CD14-positive monocyte (primary cell): ENCODE measurements at regions not wholly inside any gene's neighbourhood (a gene's known extent, or its start where the extent isn't known, plus 50 kb on each side); places are given as distances from the start of the nearest gene placed in this dataset.

Experiments
- DNase-seq, 3 donors: peaks; one replicate each; pipeline ENCODE4 v3.0.0-alpha.2; 2011 to 2022
- H2AFZ ChIP-seq: 2 replicates; pipeline ENCODE4 v1.6.0; 2012; ENCODE audit warnings: mild to moderate bottlenecking, low read depth, low read length, inconsistent platforms; ENCODE audit not compliant: insufficient read depth, poor library complexity, severe bottlenecking
- H3K27ac ChIP-seq, 2 donors: 1 replicate in 1 of 2; 2 replicates in 1 of 2; pipeline ENCODE4 v1.5.1; 2012 to 2013; ENCODE audit warnings: low read length in 2 of 2, control low read depth in 1 of 2, inconsistent platforms in 1 of 2, low read depth in 1 of 2, mild to moderate bottlenecking in 1 of 2
- H3K27me3 ChIP-seq, 2 donors: one replicate each; pipeline versions ENCODE4 v1.6.0 to v1.6.1; 2011 to 2013; ENCODE audit warnings: low read length in 2 of 2; ENCODE audit not compliant: control insufficient read depth in 2 of 2, insufficient read depth in 2 of 2
- H3K36me3 ChIP-seq, 2 donors: replicated peaks in 1 of 2; 1 replicate in 1 of 2; 2 replicates in 1 of 2; pipeline versions ENCODE4 v1.5.1 to v1.6.1; 2012 to 2013; ENCODE audit warnings: low read length in 2 of 2, control low read depth in 1 of 2, inconsistent platforms in 1 of 2, mild to moderate bottlenecking in 1 of 2; ENCODE audit not compliant: insufficient read depth in 2 of 2, control insufficient read depth in 1 of 2
- H3K4me1 ChIP-seq, 2 donors: 1 replicate in 1 of 2; 2 replicates in 1 of 2; pipeline versions ENCODE4 v1.5.1 to v1.6.1; 2012 to 2013; ENCODE audit warnings: low read length in 2 of 2, control low read depth in 1 of 2, inconsistent platforms in 1 of 2, mild to moderate bottlenecking in 1 of 2, moderate library complexity in 1 of 2; ENCODE audit not compliant: insufficient read depth in 2 of 2, control insufficient read depth in 1 of 2
- H3K4me2 ChIP-seq: replicated peaks from 2 replicates; pipeline ENCODE3; 2012; ENCODE audit warnings: low read length, moderate library complexity, mild to moderate bottlenecking; ENCODE audit not compliant: poor library complexity, severe bottlenecking; ENCODE audit errors: extremely low read depth
- H3K4me3 ChIP-seq, 3 experiments: fragments of 200-600 bp in 1 of 3; sonication (generic) in 1 of 3; replicated peaks in 1 of 3; 1 replicate in 2 of 3; 2 replicates in 1 of 3; pipeline ENCODE4 v1.5.1; 2011 to 2013; ENCODE audit warnings: low read length in 3 of 3, mild to moderate bottlenecking in 3 of 3, control low read depth in 2 of 3, low read depth in 2 of 3, inconsistent platforms in 1 of 3, moderate library complexity in 1 of 3
- H3K79me2 ChIP-seq: 2 replicates; pipeline ENCODE4 v1.6.0; 2012; ENCODE audit warnings: mild to moderate bottlenecking, control low read depth, inconsistent platforms, low read length, moderate library complexity; ENCODE audit not compliant: insufficient read depth
- H3K9ac ChIP-seq: 2 replicates; pipeline ENCODE4 v1.6.0; 2017; ENCODE audit warnings: low read length, mild to moderate bottlenecking; ENCODE audit not compliant: insufficient read depth, poor library complexity, severe bottlenecking
- H3K9me3 ChIP-seq, 2 donors: replicated peaks in 1 of 2; 1 replicate in 1 of 2; 2 replicates in 1 of 2; pipeline versions ENCODE4 v1.5.1 to v1.6.1; 2012 to 2013; ENCODE audit warnings: low read length in 2 of 2, control low read depth in 1 of 2; ENCODE audit not compliant: control insufficient read depth in 1 of 2, insufficient read depth in 1 of 2
- H4K20me1 ChIP-seq: 2 replicates; pipeline ENCODE4 v1.6.0; 2012; ENCODE audit warnings: mild to moderate bottlenecking, low read length, control low read depth, moderate library complexity; ENCODE audit not compliant: insufficient read depth
- H3K27ac Mint-ChIP-seq, 7 donors: one replicate each; pipeline ENCODE4 v1.8.0; 2020; ENCODE audit warnings: mild to moderate bottlenecking in 7 of 7, mixed read lengths in 7 of 7, moderate library complexity in 6 of 7, inconsistent platforms in 2 of 7
- H3K27me3 Mint-ChIP-seq, 3 donors: one replicate each; pipeline ENCODE4 v1.8.0; 2021 to 2022; ENCODE audit warnings: low read depth in 3 of 3, mild to moderate bottlenecking in 3 of 3, mixed read lengths in 3 of 3, moderate library complexity in 3 of 3, inconsistent platforms in 1 of 3
- H3K36me3 Mint-ChIP-seq, 2 donors: one replicate each; pipeline ENCODE4 v1.8.0; 2020; ENCODE audit warnings: mixed read lengths in 2 of 2, inconsistent platforms in 1 of 2, mild to moderate bottlenecking in 1 of 2
- H3K4me1 Mint-ChIP-seq: one replicate; pipeline ENCODE4 v1.8.0; 2020; ENCODE audit warnings: mild to moderate bottlenecking, mixed read lengths
- H3K4me3 Mint-ChIP-seq, 2 donors: one replicate each; pipeline ENCODE4 v1.8.0; 2020; ENCODE audit warnings: mild to moderate bottlenecking in 2 of 2, mixed read lengths in 2 of 2, moderate library complexity in 1 of 2
- H3K9me3 Mint-ChIP-seq, 7 donors: one replicate each; pipeline ENCODE4 v1.8.0; 2020 to 2022; ENCODE audit warnings: mixed read lengths in 7 of 7, mild to moderate bottlenecking in 6 of 7, moderate library complexity in 6 of 7, inconsistent platforms in 2 of 7
- CTCF ChIP-seq: fragments of 200-600 bp; IDR thresholded peaks from one replicate; pipeline ENCODE4 v1.8.0; 2022; ENCODE audit warnings: antibody characterized with exemption, mild to moderate bottlenecking
- WGBS: methylation state at CpG from one replicate; pipeline ENCODE4 v1.1.5; 2013; ENCODE audit warnings: missing lambda C conversion rate; ENCODE audit not compliant: insufficient coverage; 5-methylcytosine and 5-hydroxymethylcytosine counted together
- intact Hi-C, 2 donors: fragments of 100-400 bp; cut with micrococcal nuclease; formaldehyde crosslinking; loops; one replicate each; pipeline versions ENCODE4 v1.15.0 to v1.15.1; 2023

- Mint-ChIP-seq H3K36me3 (no peaks in the 10 kb centered on the region), H3K4me1 (no peaks in the 10 kb centered on the region), H3K9me3 (peaks cover 0 to 4% (median 0%) of the 10 kb centered on the region in 7 donors), H3K27me3 (peaks cover 0 to 1% (median 1%) of the 10 kb centered on the region in 3 donors), H3K27ac (no peak overlapping the region), H3K4me3 (no peak overlapping the region)
- intact Hi-C loops, result no loop called here
- Histone ChIP-seq H4K20me1 (no peaks in the 10 kb centered on the region), H3K9me3 (no peaks in the 10 kb centered on the region), H3K36me3 (no peaks in the 10 kb centered on the region), H3K4me2 (no peak overlapping the region), H3K27me3 (no peaks in the 10 kb centered on the region), H3K9ac (no peak overlapping the region), H3K4me1 (no peaks in the 10 kb centered on the region), H3K79me2 (no peaks in the 10 kb centered on the region), H2AFZ (no peak overlapping the region), H3K27ac (no peak overlapping the region), H3K4me3 (no peak overlapping the region)
- no peak for DNase-seq
- TF ChIP-seq CTCF, result no peak
- no CpG with 5 or more reads among the region's 1 CpG for WGBS
Measured at GRCh38 chr9:20208961-20209371, 413.3 kb downstream of the MLLT3 start.

GRCh38 chr9:20208226-20208625 is 414.1 kb downstream of the MLLT3 start:
- Histone ChIP-seq H3K9me3 (no peaks in the 10 kb centered on the region), H3K36me3 (no peaks in the 10 kb centered on the region), H3K4me2 (no peak overlapping the region), H4K20me1 (no peaks in the 10 kb centered on the region), H3K9ac (no peak overlapping the region), H3K27me3 (no peaks in the 10 kb centered on the region), H2AFZ (no peak overlapping the region), H3K4me1 (no peaks in the 10 kb centered on the region), H3K27ac (no peak overlapping the region), H3K4me3 (no peak overlapping the region), H3K79me2 (no peaks in the 10 kb centered on the region)
- H3K4me1 Mint-ChIP-seq, result no peaks in the 10 kb centered on the region
- no peak for TF ChIP-seq CTCF
- H3K27ac Mint-ChIP-seq, result no peak overlapping the region
- H3K27me3 Mint-ChIP-seq, result peaks cover 0 to 1% (median 1%) of the 10 kb centered on the region in 3 donors
- no peak overlapping the region for H3K4me3 Mint-ChIP-seq
- DNase-seq, result no peak
- peaks cover 0 to 4% (median 0%) of the 10 kb centered on the region in 7 donors for H3K9me3 Mint-ChIP-seq
- no peaks in the 10 kb centered on the region for H3K36me3 Mint-ChIP-seq
- WGBS, result 75% methylated on average over 1 of the region's 5 CpGs
- intact Hi-C loops, result no loop called here
